K562 (cell line): ENCODE measurements at regions not wholly inside any gene's neighbourhood (a gene's known extent, or its start where the extent isn't known, plus 50 kb on each side); places are given as distances from the start of the nearest gene placed in this dataset.

ENCODE experiments used
- ATAC-seq: fragments of 200-7000 bp; cut with Tn5 transposase; 3 replicates; pipeline ENCODE4 v1.9.1; 2020; ENCODE audit warnings: moderate library complexity
- BruUV-seq: library from RNA; stranded (reverse); fragments of 400-500 nt; replicated peaks from 2 replicates; lab custom pipeline; 2021; lab: Mats Ljungman, UMichigan
- CTCF ChIA-PET: fragments of 300-600 bp; formaldehyde crosslinking; extraction: SDS; loops from one replicate; lab custom pipeline; 2021; ENCODE audit warnings: low intra/inter-chr PET ratio; lab: Yijun Ruan, JAX
- POLR2A ChIA-PET: fragments of 300-600, 350-650 bp; sonication (Branson Sonifier 250); formaldehyde crosslinking; extraction: SDS; loops from one replicate; lab custom pipeline; 2021; ENCODE audit warnings: antibody characterized with exemption, inconsistent platforms; lab: Yijun Ruan, JAX
- DNase-seq, 4 experiments: peaks; one replicate each; pipeline versions ENCODE4 v3.0.0 to v3.0.0-alpha.2; 2011 to 2018; ENCODE audit warnings: low spot score in 3 of 4, mixed read lengths in 3 of 4; ENCODE audit errors: extremely low read depth in 1 of 4
- FAIRE-seq: peaks from 2 replicates; lab custom pipeline; 2011; peaks lifted over from hg19 to GRCh38; lab: Jason Lieb, UNC
- H2AFZ ChIP-seq: 2 replicates; pipeline ENCODE4 v1.6.0; 2011; ENCODE audit warnings: low read depth, low read length, control low read depth, inconsistent platforms
- H3K27ac ChIP-seq: fragments of 200-600 bp; 3 replicates; pipeline ENCODE4 v1.8.0; 2011; ENCODE audit warnings: low read depth, mild to moderate bottlenecking, control low read depth, inconsistent platforms, low read length, moderate library complexity, mixed read lengths; ENCODE audit errors: extremely low read depth
- H3K27me3 ChIP-seq, 2 experiments: fragments of 300-600 bp in 1 of 2; 2 replicates in 1 of 2; 3 replicates in 1 of 2; pipeline versions ENCODE4 v1.6.0 to v1.8.0; 2011; ENCODE audit warnings: inconsistent platforms in 2 of 2, low read length in 2 of 2, mild to moderate bottlenecking in 1 of 2, mixed read lengths in 1 of 2, moderate library complexity in 1 of 2; ENCODE audit not compliant: control insufficient read depth in 2 of 2, insufficient read depth in 2 of 2
- H3K36me3 ChIP-seq: fragments of 300-600 bp; 3 replicates; pipeline ENCODE4 v1.8.0; 2011; ENCODE audit warnings: mild to moderate bottlenecking, low read length, inconsistent platforms; ENCODE audit not compliant: control insufficient read depth, insufficient read depth
- H3K4me1 ChIP-seq, 2 experiments: fragments of 200-600 bp in 1 of 2; replicated peaks in 1 of 2; 2 replicates in 1 of 2; 3 replicates in 1 of 2; pipeline versions ENCODE4 v1.5.1 to v1.8.0; 2011; ENCODE audit warnings: inconsistent platforms in 2 of 2, low read length in 2 of 2, mild to moderate bottlenecking in 1 of 2, mixed read lengths in 1 of 2, moderate library complexity in 1 of 2; ENCODE audit not compliant: control insufficient read depth in 2 of 2, insufficient read depth in 2 of 2
- H3K4me2 ChIP-seq: 2 replicates; pipeline ENCODE4 v1.6.1; 2011; ENCODE audit warnings: low read length, control low read depth, inconsistent platforms, mixed read lengths; ENCODE audit not compliant: insufficient read depth
- H3K4me3 ChIP-seq: fragments of 200-600 bp; sonication (generic), shearing (Covaris generic); 2 replicates; pipeline ENCODE4 v1.5.1; 2016; ENCODE audit warnings: control low read depth, inconsistent platforms
- H3K79me2 ChIP-seq: fragments of 200-600 bp; 3 replicates; pipeline ENCODE4 v1.8.0; 2011; ENCODE audit warnings: low read length, inconsistent platforms; ENCODE audit not compliant: control insufficient read depth, insufficient read depth
- H3K9ac ChIP-seq, 2 experiments: 2 replicates each; pipeline versions ENCODE4 v1.6.0 to v1.6.1; 2011; ENCODE audit warnings: low read depth in 2 of 2, low read length in 2 of 2, control low read depth in 1 of 2, inconsistent platforms in 1 of 2, mild to moderate bottlenecking in 1 of 2, mixed read lengths in 1 of 2; ENCODE audit not compliant: insufficient read depth in 1 of 2
- H3K9me1 ChIP-seq: one replicate; pipeline ENCODE4 v1.6.0; 2011; ENCODE audit warnings: inconsistent platforms, mild to moderate bottlenecking, low read length, moderate library complexity; ENCODE audit not compliant: control insufficient read depth, insufficient read depth
- H3K9me3 ChIP-seq: replicated peaks from 2 replicates; pipeline ENCODE4 v1.5.1; 2011; ENCODE audit warnings: low read depth, low read length, inconsistent platforms; ENCODE audit not compliant: control insufficient read depth, insufficient read depth
- H4K20me1 ChIP-seq: replicated peaks from 2 replicates; pipeline ENCODE4 v1.6.1; 2011; ENCODE audit warnings: low read length, inconsistent platforms, mixed read lengths; ENCODE audit not compliant: control insufficient read depth, insufficient read depth
- ARNT ChIP-seq, 2 experiments: fragments of 450-650 bp; IDR thresholded peaks; 2 replicates each; pipeline ENCODE4 v1.6.1; 2016; ENCODE audit warnings: mild to moderate bottlenecking in 1 of 2
- FOXA3 ChIP-seq, 2 experiments: fragments of 450-650 bp in 1 of 2; sonication (generic) in 1 of 2; formaldehyde crosslinking; IDR thresholded peaks in 1 of 2; conservative IDR thresholded peaks in 1 of 2; 2 replicates each; pipeline versions ENCODE4 v1.4.0 to v1.8.0; 2020 to 2022; ENCODE audit warnings: mild to moderate bottlenecking in 2 of 2, missing genetic modification reagents in 1 of 2
- ZNF551 ChIP-seq: fragments of 250-450 bp; sonication (Bioruptor Pico); IDR thresholded peaks from 2 replicates; pipeline ENCODE4 v1.5.0; 2021; ENCODE audit warnings: mild to moderate bottlenecking, moderate library complexity
- ZNF57 ChIP-seq: fragments of 450-650 bp; formaldehyde crosslinking; IDR thresholded peaks from 2 replicates; pipeline ENCODE4 v1.4.0; 2020; ENCODE audit warnings: mild to moderate bottlenecking, moderate library complexity
- ZNF583 ChIP-seq: fragments of 250-450 bp; sonication (Bioruptor Pico); IDR thresholded peaks from 2 replicates; pipeline ENCODE4 v1.4.0; 2020
- ZNF696 ChIP-seq: fragments of 250-450 bp; sonication (Bioruptor Pico); conservative IDR thresholded peaks from 2 replicates; pipeline ENCODE4 v1.4.0; 2020; ENCODE audit warnings: mild to moderate bottlenecking, moderate library complexity
- WGBS: fragments of 100-300 bp; shearing (Covaris generic); methylation state at CpG from one replicate; pipeline ENCODE4 v1.1.6; 2016; ENCODE audit warnings: low coverage, mixed read lengths; ENCODE audit not compliant: insufficient coverage; ENCODE audit errors: missing lambda C conversion rate; 5-methylcytosine and 5-hydroxymethylcytosine counted together
- in situ Hi-C: fragments of 300-500 bp; cut with MboI; formaldehyde crosslinking; loops from 4 replicates; pipeline ENCODE4 v1.15.0; 2018; ENCODE audit warnings: inconsistent platforms, mixed read lengths
- intact Hi-C: fragments of 100-400 bp; cut with micrococcal nuclease; formaldehyde crosslinking; loops from 2 replicates; pipeline ENCODE4 v1.14.2; 2022
- TF ChIP-seq, protein P1 (sequence below): fragments of 200-800 bp; sonication (Bioruptor generic); IDR thresholded peaks from 2 replicates; pipeline ENCODE4 v1.6.1; 2016; ENCODE audit warnings: missing genetic modification characterization, missing compliant biosample characterization
- TF ChIP-seq, protein P2 (sequence below): fragments of 450-650 bp; IDR thresholded peaks from 2 replicates; pipeline ENCODE4 v1.6.1; 2016; ENCODE audit warnings: borderline replicate concordance
- TF ChIP-seq, protein P3 (sequence below): fragments of 450-650 bp; formaldehyde crosslinking; IDR thresholded peaks from 2 replicates; pipeline ENCODE4 v1.4.0; 2020; ENCODE audit warnings: mild to moderate bottlenecking, moderate library complexity
- TF ChIP-seq, protein P4 (sequence below): fragments of 250-450 bp; sonication (Bioruptor Pico); IDR thresholded peaks from 2 replicates; pipeline ENCODE4 v1.8.0; 2021; ENCODE audit warnings: moderate library complexity, mild to moderate bottlenecking, inconsistent platforms

GRCh38 chr3:168828536-168828935 is 732.8 kb upstream of the GOLIM4 start (continued):
- TF ChIP-seq, protein P1, sequence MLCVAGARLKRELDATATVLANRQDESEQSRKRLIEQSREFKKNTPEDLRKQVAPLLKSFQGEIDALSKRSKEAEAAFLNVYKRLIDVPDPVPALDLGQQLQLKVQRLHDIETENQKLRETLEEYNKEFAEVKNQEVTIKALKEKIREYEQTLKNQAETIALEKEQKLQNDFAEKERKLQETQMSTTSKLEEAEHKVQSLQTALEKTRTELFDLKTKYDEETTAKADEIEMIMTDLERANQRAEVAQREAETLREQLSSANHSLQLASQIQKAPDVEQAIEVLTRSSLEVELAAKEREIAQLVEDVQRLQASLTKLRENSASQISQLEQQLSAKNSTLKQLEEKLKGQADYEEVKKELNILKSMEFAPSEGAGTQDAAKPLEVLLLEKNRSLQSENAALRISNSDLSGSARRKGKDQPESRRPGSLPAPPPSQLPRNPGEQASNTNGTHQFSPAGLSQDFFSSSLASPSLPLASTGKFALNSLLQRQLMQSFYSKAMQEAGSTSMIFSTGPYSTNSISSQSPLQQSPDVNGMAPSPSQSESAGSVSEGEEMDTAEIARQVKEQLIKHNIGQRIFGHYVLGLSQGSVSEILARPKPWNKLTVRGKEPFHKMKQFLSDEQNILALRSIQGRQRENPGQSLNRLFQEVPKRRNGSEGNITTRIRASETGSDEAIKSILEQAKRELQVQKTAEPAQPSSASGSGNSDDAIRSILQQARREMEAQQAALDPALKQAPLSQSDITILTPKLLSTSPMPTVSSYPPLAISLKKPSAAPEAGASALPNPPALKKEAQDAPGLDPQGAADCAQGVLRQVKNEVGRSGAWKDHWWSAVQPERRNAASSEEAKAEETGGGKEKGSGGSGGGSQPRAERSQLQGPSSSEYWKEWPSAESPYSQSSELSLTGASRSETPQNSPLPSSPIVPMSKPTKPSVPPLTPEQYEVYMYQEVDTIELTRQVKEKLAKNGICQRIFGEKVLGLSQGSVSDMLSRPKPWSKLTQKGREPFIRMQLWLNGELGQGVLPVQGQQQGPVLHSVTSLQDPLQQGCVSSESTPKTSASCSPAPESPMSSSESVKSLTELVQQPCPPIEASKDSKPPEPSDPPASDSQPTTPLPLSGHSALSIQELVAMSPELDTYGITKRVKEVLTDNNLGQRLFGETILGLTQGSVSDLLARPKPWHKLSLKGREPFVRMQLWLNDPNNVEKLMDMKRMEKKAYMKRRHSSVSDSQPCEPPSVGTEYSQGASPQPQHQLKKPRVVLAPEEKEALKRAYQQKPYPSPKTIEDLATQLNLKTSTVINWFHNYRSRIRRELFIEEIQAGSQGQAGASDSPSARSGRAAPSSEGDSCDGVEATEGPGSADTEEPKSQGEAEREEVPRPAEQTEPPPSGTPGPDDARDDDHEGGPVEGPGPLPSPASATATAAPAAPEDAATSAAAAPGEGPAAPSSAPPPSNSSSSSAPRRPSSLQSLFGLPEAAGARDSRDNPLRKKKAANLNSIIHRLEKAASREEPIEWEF (CRISPR knock-in tag) = no peak
- TF ChIP-seq ARNT (IDR thresholded peaks at IDR 0.05) (no peak), ZNF583 (CRISPR knock-in tag) (no peak)
- TF ChIP-seq, protein P2, sequence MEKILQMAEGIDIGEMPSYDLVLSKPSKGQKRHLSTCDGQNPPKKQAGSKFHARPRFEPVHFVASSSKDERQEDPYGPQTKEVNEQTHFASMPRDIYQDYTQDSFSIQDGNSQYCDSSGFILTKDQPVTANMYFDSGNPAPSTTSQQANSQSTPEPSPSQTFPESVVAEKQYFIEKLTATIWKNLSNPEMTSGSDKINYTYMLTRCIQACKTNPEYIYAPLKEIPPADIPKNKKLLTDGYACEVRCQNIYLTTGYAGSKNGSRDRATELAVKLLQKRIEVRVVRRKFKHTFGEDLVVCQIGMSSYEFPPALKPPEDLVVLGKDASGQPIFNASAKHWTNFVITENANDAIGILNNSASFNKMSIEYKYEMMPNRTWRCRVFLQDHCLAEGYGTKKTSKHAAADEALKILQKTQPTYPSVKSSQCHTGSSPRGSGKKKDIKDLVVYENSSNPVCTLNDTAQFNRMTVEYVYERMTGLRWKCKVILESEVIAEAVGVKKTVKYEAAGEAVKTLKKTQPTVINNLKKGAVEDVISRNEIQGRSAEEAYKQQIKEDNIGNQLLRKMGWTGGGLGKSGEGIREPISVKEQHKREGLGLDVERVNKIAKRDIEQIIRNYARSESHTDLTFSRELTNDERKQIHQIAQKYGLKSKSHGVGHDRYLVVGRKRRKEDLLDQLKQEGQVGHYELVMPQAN = no peak

GRCh38 chr3:168828014-168828413 is 732.3 kb upstream of the GOLIM4 start:
- ChIA-PET CTCF (no interaction called here), POLR2A (no interaction called here)
- in situ Hi-C loops (no loop called here), intact Hi-C loops (no loop called here)
- H3K79me2 ChIP-seq = no peaks in the 10 kb centered on the region
- H4K20me1 ChIP-seq = no peaks in the 10 kb centered on the region
- BruUV-seq = no TSS peak
- H3K9me1 ChIP-seq = no peaks in the 10 kb centered on the region
- FAIRE-seq (no peak), ATAC-seq (no peak), DNase-seq (no peak)
- 4% methylated on average over 4 of the region's 4 CpGs for WGBS
- H2AFZ ChIP-seq = no peak overlapping the region
- H3K27ac ChIP-seq = no peak overlapping the region
- no peak overlapping the region for H3K4me2 ChIP-seq
- H3K9ac ChIP-seq = no peak overlapping the region
- H3K9me3 ChIP-seq = no peaks in the 10 kb centered on the region
- H3K27me3 ChIP-seq = no peaks in the 10 kb centered on the region
- H3K4me1 ChIP-seq = no peaks in the 10 kb centered on the region
- no peak overlapping the region for H3K4me3 ChIP-seq
- no peaks in the 10 kb centered on the region for H3K36me3 ChIP-seq
- no peak for TF ChIP-seq ZNF551 (CRISPR knock-in tag)
- TF ChIP-seq, protein P3, sequence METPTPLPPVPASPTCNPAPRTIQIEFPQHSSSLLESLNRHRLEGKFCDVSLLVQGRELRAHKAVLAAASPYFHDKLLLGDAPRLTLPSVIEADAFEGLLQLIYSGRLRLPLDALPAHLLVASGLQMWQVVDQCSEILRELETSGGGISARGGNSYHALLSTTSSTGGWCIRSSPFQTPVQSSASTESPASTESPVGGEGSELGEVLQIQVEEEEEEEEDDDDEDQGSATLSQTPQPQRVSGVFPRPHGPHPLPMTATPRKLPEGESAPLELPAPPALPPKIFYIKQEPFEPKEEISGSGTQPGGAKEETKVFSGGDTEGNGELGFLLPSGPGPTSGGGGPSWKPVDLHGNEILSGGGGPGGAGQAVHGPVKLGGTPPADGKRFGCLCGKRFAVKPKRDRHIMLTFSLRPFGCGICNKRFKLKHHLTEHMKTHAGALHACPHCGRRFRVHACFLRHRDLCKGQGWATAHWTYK (CRISPR knock-in tag) = no peak
- no peak for TF ChIP-seq FOXA3 (CRISPR knock-in tag; conservative IDR thresholded peaks at IDR 0.05 in 1 of 2, IDR thresholded peaks at IDR 0.05 in 1 of 2)
- TF ChIP-seq ZNF696 (CRISPR knock-in tag) = no peak
- no peak for TF ChIP-seq ZNF57 (CRISPR knock-in tag)
- TF ChIP-seq, protein P4, sequence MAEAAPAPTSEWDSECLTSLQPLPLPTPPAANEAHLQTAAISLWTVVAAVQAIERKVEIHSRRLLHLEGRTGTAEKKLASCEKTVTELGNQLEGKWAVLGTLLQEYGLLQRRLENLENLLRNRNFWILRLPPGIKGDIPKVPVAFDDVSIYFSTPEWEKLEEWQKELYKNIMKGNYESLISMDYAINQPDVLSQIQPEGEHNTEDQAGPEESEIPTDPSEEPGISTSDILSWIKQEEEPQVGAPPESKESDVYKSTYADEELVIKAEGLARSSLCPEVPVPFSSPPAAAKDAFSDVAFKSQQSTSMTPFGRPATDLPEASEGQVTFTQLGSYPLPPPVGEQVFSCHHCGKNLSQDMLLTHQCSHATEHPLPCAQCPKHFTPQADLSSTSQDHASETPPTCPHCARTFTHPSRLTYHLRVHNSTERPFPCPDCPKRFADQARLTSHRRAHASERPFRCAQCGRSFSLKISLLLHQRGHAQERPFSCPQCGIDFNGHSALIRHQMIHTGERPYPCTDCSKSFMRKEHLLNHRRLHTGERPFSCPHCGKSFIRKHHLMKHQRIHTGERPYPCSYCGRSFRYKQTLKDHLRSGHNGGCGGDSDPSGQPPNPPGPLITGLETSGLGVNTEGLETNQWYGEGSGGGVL (CRISPR knock-in tag) = no peak
